ENCODE measurements at regions not wholly inside any gene's neighbourhood (a gene's known extent, or its start where the extent isn't known, plus 50 kb on each side); places are given as distances from the start of the nearest gene placed in this dataset.

DNA sequence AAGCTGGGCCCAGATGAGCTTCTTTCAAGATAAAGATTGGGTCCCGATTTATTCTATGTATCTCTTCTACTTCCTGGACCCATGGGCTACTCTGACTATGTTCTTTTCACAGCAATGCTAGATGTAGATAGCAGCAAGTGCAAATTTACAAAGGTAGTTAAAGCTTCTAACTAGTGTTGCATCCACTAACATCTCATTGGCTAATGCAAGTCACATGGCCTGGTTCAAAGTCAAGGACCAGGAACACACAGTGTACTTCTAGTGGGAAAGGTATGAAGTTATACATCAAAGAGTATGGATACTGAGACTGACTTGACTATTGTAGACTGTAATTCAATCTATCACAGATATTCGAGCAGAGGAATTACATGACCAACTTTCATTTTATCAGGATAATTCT is 588.8 kb downstream of the PLA2G4A start:
- DNase-seq, result no peak

GRCh38 chr1:187433598-187433997 is 604.8 kb downstream of the PLA2G4A start:
- no peak for DNase-seq

- DNase-seq, result no peak
These were observed 613.9 kb downstream of the PLA2G4A start for GRCh38 chr1:187442603-187443002.

- peak in 1 of 51 donors; percentile 1 for DNase-seq
These were observed 615.2 kb downstream of the PLA2G4A start for GRCh38 chr1:187443939-187444338.

DNA sequence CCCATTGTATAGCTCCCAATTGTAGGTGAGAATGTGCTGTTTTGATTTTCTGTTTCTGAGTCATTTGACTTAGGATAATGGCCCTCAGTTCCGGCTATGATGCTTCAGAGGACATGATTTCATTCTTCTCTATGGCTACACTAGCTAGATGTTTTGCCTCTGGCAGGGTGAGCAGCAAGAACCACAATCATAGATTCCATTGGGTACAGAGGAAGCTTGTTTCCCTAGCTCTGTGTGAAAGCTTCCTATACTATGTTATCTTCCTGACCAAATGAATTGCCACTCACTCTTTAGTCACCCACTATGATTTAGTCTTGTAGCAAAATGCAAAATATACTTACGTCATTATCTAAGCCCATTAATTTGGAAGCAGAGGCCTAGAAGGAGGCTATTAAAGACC is 616.3 kb downstream of the PLA2G4A start:
- DNase-seq, result no peak

DNA sequence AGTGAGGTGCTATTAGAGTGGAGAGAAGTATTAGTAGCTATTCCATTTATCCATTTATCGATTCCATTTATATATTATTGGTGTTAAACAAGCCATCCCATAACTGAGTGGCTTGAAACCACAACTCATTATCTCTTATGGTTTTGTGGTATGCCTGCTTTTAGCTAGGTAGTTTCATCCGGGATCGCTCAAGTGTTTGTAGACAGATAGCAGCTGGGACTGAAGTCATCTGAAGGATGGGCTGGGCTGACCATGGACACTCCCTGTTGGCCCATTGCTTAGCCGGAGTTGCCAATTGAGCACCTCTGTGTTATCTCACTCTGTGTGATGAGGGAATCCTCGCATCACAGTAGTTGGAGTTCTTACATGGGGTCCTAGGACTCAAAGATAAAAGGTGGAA is 622.5 kb downstream of the PLA2G4A start:
- no peak for DNase-seq

DNA sequence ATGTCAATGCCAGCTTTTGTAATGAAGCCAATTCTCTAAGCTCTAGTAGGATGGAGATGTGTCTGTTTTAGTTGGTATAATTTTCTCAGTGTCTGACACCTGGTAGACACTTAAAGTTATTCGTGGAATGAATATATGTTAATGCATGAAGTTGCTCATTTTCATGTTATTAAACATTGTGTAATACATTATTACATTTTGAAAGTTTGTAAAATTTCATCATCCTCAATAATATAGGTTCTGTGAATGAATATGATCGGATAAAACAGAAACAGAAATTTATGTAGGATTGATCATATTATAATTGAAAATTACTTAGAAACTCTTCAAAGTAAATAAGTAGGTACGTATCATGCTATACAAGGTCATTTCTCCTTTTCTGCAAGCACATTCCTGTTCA is 625.3 kb downstream of the PLA2G4A start:
- DNase-seq, result no peak

GRCh38 chr1:187456446-187456845 is 627.7 kb downstream of the PLA2G4A start:
- no peak for DNase-seq

- no peak for DNase-seq
These were observed 631.3 kb downstream of the PLA2G4A start for GRCh38 chr1:187460093-187460492.

DNA sequence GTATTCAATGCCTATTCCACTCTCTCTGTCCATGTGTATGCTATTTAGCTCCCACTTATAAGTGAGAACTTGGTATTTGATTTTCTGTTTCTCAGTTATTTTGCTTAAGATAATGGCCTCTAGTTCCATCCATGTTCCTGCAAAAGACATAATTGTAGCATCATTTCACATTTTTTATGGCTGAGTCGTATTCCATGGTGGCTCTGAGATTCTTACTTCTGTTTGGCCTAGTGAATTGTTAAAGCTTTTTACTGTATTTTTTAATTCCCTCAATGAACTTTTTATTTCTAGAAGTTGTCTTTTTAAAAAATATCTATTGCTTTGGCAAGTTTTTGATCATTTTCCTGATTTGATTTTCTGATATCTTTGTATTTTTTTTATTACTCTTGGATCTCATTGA is 635.6 kb downstream of the PLA2G4A start:
- no peak for DNase-seq

GRCh38 chr1:187465441-187465840 is 636.7 kb downstream of the PLA2G4A start:
- no peak for DNase-seq

DNA sequence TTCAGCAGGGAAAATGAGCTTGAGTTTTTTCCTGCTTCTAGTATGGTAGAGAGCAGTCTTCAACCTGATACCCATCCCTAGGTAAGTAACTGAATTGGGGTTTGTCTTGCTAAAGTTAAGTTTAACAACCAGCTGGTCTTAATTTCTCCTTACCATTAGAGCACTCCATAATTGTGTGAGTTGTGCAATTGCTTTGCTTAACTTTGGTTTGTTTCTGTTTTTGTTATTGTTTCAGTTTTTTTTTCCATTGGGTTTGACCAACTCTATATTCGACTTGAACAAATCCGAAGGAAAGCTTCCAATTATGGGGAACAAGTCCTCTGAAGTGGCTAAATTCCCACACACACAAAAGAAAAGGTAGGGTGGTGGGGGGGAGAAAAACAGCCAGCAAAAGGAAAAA is 641.1 kb downstream of the PLA2G4A start:
- DNase-seq, result no peak

DNA sequence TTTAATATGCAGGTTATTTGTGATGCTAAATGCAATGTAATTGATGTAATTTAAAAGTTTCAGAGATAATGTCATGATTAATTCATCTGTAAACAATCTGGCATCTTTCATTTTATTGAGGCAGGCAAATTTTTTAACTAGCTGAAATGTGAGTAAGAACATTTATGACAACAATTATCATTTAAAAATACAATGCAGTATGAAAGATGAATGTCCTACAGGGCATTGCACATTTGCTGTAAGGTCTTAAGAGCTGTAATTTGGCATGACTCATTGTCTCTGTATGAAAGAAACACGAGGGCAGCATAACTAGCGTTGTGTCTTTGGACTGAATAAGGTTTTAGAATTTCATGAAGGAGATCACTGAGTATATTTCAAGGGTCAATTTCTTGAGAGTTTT is 642.8 kb downstream of the PLA2G4A start:
- no peak for DNase-seq

DNA sequence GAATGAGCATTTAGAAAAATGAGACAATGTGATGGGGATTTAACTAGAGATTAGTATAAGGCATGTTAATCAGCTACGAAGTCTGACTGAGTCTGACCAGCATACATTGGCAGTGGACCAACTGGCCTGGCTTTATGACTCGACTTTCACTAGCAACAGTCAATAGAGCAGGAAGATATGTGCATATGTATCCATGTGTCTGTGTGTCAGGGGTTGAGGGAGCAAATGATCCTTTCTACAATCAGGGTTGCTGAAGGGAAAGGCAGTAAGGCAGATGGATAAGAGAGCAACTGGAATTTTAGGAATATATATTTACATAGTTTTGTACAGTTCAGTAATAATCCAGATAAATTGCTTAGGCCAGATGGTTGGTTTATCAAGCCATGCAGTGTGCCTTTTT is 645.6 kb downstream of the PLA2G4A start:
- no peak for DNase-seq

- no peak for DNase-seq
These were observed 647.9 kb downstream of the PLA2G4A start for GRCh38 chr1:187476671-187477070.

- DNase-seq, result no peak
These were observed 648.4 kb downstream of the PLA2G4A start for GRCh38 chr1:187477103-187477502.

DNA sequence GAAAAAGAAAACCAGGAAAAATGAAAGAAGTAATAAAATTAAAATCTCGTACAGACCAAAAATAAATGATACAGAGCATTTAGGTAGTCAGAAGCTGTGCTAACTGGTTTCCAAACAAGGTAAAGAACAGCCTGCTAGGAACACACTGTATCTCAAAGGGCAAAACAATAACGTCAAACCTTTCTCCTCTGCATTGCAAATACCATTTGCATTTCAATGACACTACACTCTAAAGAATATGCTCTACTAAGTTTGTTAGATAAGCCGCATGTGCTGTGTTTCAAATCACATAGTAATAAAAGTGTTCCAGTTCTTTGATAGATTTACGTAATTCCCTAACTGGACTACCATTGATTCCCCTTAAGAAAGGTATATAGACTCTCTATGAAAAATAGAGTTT is 648.8 kb downstream of the PLA2G4A start:
- DNase-seq, result no peak

GRCh38 chr1:187481581-187482148 is 652.9 kb downstream of the PLA2G4A start:
- no peak for DNase-seq

- DNase-seq, result no peak
These were observed 661.5 kb downstream of the PLA2G4A start for GRCh38 chr1:187490266-187490665.

DNA sequence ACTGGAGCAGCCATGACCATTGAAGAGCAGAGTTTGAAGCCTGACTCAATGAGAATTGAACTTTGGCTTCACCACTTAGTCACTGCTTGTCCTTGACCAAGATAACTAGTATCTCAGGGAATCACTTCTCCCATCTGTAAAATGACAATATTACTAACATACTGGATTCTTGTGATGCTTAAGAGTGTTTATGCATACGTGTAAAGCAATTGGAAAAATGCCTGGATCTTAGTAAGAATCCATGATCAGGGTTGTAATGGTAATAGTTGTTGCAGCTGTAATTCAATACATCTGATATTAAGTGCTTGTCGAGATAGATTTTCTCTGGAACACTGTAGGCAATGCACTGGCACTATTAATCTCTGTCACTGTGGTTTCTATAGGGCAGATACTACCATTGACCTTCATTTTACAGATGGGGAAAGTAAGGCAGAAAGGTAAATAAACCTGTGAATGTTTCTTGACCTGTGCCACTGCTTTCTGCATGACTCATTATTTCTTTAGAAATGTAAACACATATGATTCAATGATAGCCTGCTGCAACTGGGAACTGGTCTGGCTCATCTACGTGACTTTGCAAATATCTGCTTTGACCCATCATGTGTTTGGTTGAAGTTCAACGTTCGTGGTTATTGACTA is 662.5 kb downstream of the PLA2G4A start:
- DNase-seq, result no peak

GRCh38 chr1:187498028-187498427 is 669.3 kb downstream of the PLA2G4A start:
- DNase-seq, result no peak

GRCh38 chr1:187504779-187505178 is 676.0 kb downstream of the PLA2G4A start:
- DNase-seq, result no peak

DNA sequence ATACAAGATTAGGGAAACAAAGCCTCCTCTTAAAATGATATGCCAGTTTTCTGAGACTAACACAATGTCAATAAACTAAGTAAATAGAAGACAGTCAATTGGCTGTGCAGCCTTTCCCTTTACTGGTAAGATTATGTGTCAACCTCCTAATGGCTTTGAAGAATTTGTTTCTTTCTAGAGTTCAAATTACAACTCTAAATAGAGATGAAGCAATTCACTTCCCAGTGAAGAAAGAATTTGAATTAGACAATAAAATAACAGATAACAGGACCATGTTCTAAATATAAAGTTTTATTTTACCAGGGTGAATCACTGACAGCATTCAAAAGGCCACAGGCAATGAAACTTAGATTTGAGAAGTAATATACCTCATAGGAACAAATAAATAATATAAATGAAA is 680.3 kb downstream of the PLA2G4A start:
- DNase-seq, result no peak

DNA sequence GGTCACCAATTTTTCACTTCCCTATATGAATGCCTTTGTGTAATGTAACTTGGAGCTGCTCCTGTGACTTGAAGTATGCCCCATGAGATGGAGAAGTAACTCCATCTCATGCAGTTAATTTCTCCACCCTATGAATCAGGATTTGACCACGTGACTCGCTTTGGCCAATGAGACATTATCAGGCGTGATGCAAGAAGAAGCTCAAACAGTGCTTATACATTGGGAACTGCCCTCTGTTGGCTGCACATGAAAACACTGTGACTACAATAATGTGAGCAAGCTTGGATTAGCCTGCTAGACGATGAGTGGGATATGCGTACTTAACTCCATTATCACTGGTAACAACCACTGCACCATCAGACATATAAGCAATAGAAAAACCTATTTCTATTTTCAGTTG is 684.4 kb downstream of the PLA2G4A start:
- DNase-seq, result no peak
